ENCODE measurements at regions not wholly inside any gene's neighbourhood (a gene's known extent, or its start where the extent isn't known, plus 50 kb on each side); places are given as distances from the start of the nearest gene placed in this dataset.

DNA sequence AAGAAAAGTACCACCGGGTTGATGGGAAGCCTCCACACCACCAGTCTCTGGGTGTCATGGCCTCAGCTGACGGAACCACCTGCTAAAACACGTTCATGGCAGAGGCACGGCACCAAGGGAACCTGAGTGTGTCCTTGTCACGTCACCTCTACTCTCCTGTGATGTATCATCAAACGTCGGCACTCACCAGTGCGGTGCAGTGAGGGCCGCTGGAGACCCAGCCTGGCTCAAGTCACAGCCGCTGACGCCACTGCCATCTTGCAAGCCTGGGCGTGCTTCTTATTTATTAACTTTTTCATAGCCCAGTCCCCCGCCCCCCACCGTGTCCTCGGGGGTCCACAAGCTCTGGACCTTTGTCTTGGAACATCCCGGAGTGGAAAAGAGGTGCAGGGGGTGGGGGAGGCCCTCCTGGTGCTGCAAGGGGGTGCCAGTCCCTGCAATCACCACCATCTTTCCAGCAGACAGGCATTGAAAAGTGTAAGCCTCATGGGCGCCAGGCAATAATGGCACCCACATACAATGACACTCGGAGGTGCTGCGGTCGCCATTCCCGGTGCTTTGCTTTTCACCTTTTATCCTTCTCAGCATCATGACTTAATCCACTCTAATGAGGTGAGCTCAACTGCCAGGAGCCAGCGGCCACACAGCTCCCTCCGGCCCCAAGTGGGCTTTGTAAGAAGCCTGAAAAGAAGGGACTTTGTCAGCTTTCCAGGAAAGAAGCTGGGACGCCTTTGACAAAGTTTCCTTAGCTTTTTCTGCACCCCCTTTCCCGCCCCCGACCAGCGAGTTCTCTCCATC, 202.3 kb upstream of the IRX1 start:
- TF ChIP-seq ZNF219 (CRISPR knock-in tag; IDR thresholded peaks at IDR 0.05; ENCODE audit: borderline replicate concordance): no peak
- TF ChIP-seq, protein P1, sequence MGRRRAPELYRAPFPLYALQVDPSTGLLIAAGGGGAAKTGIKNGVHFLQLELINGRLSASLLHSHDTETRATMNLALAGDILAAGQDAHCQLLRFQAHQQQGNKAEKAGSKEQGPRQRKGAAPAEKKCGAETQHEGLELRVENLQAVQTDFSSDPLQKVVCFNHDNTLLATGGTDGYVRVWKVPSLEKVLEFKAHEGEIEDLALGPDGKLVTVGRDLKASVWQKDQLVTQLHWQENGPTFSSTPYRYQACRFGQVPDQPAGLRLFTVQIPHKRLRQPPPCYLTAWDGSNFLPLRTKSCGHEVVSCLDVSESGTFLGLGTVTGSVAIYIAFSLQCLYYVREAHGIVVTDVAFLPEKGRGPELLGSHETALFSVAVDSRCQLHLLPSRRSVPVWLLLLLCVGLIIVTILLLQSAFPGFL (CRISPR knock-in tag; IDR thresholded peaks at IDR 0.05; ENCODE audit: borderline replicate concordance): no peak
- TF ChIP-seq FOXJ3 (CRISPR knock-in tag; IDR thresholded peaks at IDR 0.05; ENCODE audit: borderline replicate concordance): no peak
- TF ChIP-seq HMGA2 (CRISPR knock-in tag; IDR thresholded peaks at IDR 0.05): no peak
- TF ChIP-seq ATF1 (CRISPR knock-in tag; IDR thresholded peaks at IDR 0.05): no peak
- TF ChIP-seq, protein P2, sequence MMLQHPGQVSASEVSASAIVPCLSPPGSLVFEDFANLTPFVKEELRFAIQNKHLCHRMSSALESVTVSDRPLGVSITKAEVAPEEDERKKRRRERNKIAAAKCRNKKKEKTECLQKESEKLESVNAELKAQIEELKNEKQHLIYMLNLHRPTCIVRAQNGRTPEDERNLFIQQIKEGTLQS (CRISPR knock-in tag; conservative IDR thresholded peaks at IDR 0.05): no peak
- no peak for TF ChIP-seq PRDM15 (CRISPR knock-in tag; IDR thresholded peaks at IDR 0.05)
- TF ChIP-seq, protein P3, sequence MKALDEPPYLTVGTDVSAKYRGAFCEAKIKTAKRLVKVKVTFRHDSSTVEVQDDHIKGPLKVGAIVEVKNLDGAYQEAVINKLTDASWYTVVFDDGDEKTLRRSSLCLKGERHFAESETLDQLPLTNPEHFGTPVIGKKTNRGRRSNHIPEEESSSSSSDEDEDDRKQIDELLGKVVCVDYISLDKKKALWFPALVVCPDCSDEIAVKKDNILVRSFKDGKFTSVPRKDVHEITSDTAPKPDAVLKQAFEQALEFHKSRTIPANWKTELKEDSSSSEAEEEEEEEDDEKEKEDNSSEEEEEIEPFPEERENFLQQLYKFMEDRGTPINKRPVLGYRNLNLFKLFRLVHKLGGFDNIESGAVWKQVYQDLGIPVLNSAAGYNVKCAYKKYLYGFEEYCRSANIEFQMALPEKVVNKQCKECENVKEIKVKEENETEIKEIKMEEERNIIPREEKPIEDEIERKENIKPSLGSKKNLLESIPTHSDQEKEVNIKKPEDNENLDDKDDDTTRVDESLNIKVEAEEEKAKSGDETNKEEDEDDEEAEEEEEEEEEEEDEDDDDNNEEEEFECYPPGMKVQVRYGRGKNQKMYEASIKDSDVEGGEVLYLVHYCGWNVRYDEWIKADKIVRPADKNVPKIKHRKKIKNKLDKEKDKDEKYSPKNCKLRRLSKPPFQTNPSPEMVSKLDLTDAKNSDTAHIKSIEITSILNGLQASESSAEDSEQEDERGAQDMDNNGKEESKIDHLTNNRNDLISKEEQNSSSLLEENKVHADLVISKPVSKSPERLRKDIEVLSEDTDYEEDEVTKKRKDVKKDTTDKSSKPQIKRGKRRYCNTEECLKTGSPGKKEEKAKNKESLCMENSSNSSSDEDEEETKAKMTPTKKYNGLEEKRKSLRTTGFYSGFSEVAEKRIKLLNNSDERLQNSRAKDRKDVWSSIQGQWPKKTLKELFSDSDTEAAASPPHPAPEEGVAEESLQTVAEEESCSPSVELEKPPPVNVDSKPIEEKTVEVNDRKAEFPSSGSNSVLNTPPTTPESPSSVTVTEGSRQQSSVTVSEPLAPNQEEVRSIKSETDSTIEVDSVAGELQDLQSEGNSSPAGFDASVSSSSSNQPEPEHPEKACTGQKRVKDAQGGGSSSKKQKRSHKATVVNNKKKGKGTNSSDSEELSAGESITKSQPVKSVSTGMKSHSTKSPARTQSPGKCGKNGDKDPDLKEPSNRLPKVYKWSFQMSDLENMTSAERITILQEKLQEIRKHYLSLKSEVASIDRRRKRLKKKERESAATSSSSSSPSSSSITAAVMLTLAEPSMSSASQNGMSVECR (CRISPR knock-in tag; IDR thresholded peaks at IDR 0.05; ENCODE audit: borderline replicate concordance): no peak
- TF ChIP-seq OVOL2 (CRISPR knock-in tag; IDR thresholded peaks at IDR 0.05; ENCODE audit: borderline replicate concordance): no peak
- no peak for TF ChIP-seq SOX15 (CRISPR knock-in tag; IDR thresholded peaks at IDR 0.05)
- no peak for TF ChIP-seq PRRX2 (CRISPR knock-in tag; IDR thresholded peaks at IDR 0.05)
- TF ChIP-seq AR (CRISPR knock-in tag; IDR thresholded peaks at IDR 0.05): no peak
- TF ChIP-seq ZNF121 (CRISPR knock-in tag; IDR thresholded peaks at IDR 0.05): no peak
- TF ChIP-seq SMAD3 (CRISPR knock-in tag; IDR thresholded peaks at IDR 0.05; ENCODE audit: borderline replicate concordance): no peak
- TF ChIP-seq ZNF281 (CRISPR knock-in tag; IDR thresholded peaks at IDR 0.05): no peak
- TF ChIP-seq TEAD4 (CRISPR knock-in tag; IDR thresholded peaks at IDR 0.05): no peak
- no peak for TF ChIP-seq E2F4 (CRISPR knock-in tag; IDR thresholded peaks at IDR 0.05; ENCODE audit: borderline replicate concordance, low read depth)
- no peak for TF ChIP-seq USF2 (CRISPR knock-in tag; IDR thresholded peaks at IDR 0.05)
- Mint-ChIP-seq H3K4me1 (peaks cover 19% of the 10 kb centered on the region), H3K27me3 (ENCODE audit: low read depth) (no peaks in the 10 kb centered on the region), H3K9me3 (peaks cover 4% of the 10 kb centered on the region), H3K27ac (no peak overlapping the region), H3K36me3 (no peaks in the 10 kb centered on the region), H3K4me3 (no peak overlapping the region)
- DNase-seq (ENCODE audit: low spot score) (no peak), ATAC-seq (no peak)
- CTCF ChIA-PET: no interaction called here
- POLR2A ChIA-PET: no interaction called here

All from WTC11 (cell line).